CD1c-positive myeloid dendritic cell (primary cell): ENCODE measurements at regions not wholly inside any gene's neighbourhood (a gene's known extent, or its start where the extent isn't known, plus 50 kb on each side); places are given as distances from the start of the nearest gene placed in this dataset.

Experiments used
- DNase-seq: peaks from one replicate; pipeline ENCODE4 v3.0.0-alpha.2; 2016; ENCODE audit errors: extremely low spot score

DNA sequence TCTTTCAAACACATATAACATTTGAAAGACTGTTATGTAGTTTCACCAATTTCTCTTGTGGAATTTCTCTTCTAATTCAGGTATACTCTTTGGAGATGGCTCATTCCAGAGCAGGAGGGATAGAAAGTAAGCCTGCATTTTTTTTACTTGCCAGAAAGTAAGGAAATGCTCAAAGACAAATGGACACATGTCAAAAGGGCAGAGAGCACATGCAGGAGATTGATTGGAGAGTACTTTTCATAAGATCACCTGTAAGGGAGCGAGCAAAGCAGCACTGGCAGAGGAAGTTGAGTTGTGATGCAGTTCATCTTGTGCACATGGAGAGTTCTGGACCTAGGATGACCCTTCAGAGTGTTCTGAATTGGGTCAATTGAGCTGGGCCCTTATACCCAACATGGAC is 51.4 kb upstream of the FBXO33 start:
- DNase-seq: no peak
